ENCODE measurements at regions not wholly inside any gene's neighbourhood (a gene's known extent, or its start where the extent isn't known, plus 50 kb on each side); places are given as distances from the start of the nearest gene placed in this dataset.
"Not testable (repeated sequence)": the region's sequence is repeated elsewhere in the genome, so short reads cannot be mapped to it uniquely, and the experiment has no call there.

- DNase-seq, result no peak
Measured at GRCh38 chr1:8166406-8166805, 140.3 kb upstream of the ERRFI1 start.

DNA sequence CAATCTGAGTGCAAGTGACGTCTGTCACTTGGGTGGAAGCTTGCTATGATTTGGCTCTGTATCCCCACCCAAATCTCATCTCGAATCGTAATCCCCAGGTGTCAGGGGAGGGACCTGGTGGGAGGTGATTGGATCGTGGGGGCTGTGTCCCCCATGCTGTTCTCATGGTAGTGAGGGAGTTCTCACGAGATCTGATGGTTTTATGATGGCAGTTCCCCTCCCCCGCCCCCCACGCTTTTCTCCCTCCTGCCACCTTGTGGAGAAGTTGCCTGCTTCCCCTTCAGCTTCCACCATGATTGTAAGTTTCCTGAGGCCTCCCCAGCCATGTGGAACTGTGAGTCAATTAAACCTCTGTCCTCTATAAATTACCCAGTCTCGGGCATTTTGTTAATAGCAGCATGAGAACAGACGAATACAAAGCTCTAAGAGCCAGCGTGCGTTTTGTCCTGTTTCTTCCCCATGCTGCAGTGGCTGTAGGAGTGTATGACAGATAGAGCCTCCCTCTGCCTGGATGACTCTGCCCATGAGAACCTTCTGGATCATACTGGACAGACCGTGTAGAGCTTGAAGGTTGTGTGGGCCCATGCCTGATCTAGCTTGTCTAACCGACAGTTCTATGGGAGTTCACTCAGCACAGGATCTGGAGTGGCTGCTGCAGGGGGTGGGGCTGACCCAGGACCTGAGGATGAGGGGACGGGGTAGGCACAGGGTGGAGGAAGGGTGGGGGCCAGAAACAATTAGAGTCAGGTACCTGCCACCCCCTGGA, 139.7 kb upstream of the ERRFI1 start:
- no peak for DNase-seq

DNA sequence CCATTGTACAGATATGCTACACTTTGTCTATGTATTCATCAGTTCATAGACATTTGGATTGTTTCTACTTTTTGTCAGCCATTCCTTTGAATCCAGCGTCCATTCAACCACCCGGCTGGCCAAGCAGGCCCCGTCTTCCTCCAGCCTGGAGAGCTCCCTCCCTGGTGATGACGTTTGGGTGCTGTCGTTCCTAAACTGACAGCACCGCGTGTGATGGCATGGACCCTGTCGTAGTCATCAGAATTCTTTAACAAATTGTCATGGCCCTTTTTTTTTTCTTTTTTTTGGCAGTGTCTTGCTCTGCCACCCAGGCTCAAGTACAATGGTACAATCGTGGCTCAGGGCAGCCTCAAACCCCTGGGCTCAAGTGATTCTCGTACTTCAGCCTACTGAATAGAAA, 138.6 kb upstream of the ERRFI1 start:
- DNase-seq, result no peak

GRCh38 chr1:8163039-8163438, 136.9 kb upstream of the ERRFI1 start:
- no peak for DNase-seq

DNA sequence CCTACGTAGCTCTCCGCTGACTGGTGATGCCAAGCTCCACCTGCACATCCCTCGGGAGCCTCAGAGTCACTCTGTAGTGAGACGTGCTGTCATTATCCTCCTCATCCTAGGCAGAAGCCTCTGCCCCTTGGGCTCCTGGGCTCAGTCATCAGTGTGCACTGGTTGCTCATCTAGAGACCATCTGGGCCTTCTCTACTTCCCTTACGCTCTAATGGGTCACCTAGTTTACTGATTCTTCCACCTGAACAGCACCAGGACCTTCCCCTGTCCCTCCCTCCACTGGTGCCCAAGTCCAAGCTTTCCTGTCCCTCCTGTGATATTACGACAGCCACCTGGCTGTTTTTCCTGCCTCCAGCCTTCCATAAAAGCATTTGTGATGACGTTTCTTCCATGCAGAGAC, 136.1 kb upstream of the ERRFI1 start:
- no peak for DNase-seq

- no peak for DNase-seq
Measured at GRCh38 chr1:8161546-8162105, 135.5 kb upstream of the ERRFI1 start.

DNA sequence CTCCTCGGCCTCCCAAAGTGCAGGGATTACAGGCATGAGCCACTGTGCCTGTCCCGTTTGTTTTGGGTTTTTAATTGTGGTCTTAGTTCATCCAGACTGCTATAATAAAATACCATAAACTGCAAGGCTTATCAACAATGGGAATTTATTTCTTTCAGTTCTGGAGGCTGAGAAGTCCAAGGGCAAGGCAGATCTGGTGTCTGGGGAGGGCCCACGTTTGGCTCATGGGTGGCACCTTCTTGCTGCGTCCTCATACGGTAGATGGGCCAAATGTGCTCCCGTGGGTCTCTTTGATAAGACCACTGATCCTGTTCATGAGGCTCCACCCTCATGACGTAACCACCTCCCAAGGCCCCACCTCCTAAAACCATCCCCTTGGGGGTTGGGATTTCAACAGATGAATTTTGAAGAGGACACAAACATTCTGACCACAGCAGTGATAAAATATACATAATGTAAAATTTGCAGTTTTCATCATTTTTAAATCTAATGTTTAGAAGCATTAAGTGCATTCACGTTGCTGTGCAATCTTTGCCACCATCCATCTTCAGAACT, 133.4 kb upstream of the ERRFI1 start:
- DNase-seq, result no peak

DNA sequence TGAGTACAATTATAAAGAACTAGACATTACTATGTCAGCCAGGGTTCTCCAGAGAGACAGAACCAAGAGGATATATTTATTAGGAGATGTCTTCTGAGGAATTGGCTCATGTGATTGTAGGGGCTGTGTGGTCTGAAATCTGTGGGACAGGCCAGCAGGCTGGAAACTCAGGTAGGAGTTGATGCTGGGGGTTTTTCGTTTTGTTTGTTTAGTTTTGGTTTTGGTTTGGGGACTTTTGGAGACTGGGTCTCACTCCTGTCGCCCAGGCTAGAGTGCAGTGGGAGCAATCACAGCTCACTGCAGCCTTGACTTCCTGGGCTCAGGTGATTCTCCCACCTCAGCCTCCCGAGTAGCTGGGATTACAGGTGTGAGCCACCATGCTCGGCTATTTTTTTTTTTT, 132.9 kb upstream of the ERRFI1 start:
- DNase-seq, result no peak

DNA sequence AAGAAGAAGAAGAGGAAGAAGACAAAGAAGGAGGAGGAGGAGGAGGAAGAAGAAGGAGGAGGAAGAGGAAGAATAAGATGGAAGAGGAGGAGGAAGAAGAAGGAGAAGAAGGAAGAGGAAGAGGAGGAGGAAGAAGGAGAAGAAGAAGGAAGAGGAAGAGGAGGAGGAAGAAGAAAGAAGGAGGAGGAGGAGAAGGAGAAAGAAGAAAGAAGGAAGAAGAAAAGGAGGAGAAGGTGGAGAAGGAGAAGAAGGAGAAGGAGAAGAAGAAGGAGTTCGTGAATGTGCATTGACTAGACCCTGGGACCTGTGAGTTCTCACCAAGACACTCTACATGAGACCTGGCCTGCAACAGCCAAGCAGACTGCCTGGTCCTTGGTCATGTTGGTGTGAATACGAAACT, 131.7 kb upstream of the ERRFI1 start:
- no peak for DNase-seq

- peak; percentile 20 to 22 for DNase-seq
Measured at GRCh38 chr1:8155528-8156186, 129.5 kb upstream of the ERRFI1 start.

- DNase-seq, result no peak
Measured at GRCh38 chr1:8154621-8155052, 128.5 kb upstream of the ERRFI1 start.

DNA sequence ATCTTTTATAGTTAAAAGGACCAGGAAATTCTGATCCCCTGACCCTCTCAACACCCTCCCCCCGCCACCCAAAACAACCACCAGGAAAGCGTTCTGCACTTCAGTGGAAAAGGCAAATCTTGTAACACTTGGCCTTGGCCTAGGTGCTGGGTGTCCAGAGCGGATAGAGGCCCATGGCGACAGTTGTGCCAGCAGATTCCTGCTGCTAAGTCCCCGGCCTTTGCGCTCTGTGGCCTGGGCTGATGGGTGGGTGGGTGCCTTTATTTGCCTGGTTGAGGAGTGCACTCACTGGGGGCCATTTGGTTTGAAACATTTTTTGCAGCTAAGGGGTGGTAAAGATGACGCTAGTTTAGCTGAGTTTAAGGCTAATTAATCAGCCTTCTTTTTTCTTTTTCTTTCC, 127.9 kb upstream of the ERRFI1 start:
- no peak for DNase-seq

DNA sequence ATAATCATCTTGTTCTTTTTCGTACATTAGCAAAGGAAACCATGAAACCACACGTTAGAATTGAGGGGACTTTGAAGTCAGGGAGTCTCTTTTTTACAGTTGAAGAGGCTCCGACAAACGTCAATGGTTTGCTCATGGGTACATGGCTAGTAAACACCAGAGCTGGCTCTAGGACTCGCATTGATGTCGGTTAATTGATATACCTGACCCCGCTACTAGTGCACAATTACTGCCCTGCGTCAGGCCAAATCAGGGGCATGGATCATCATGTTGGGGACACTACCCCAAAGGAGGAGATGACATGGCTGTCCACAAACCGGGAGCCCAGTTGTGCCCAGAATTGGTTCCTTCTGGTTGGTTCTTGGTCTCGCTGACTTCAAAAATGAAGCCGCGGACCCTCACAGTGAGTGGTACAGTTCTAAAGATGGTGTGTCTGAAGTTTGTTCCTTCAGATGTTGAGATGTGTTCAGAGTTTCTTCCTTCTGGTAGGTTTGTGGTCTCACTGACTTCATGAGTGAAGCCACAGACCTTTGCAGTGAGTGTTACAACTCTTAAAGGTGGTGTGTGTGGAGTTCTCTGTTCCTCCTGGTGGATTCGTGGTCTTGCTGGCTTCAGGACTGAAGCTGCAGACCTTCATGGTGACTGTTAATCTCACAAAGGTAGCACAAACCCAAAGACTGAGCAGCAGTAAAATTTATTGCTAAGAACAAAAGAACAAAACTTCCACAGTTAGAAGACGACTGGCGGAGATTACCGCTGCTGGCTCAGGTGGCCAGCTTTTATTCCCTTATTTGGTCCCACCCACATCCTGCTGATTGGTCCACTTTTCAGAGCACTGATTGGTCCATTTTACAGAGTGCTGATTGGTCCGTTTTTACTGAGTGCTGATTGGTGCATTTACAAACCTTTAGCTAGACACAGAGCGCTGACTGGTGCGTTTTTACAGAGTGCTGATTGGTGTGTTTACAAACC, 126.9 kb upstream of the ERRFI1 start:
- DNase-seq, result no peak

GRCh38 chr1:8151647-8152046, 125.5 kb upstream of the ERRFI1 start:
- DNase-seq, result no peak

DNA sequence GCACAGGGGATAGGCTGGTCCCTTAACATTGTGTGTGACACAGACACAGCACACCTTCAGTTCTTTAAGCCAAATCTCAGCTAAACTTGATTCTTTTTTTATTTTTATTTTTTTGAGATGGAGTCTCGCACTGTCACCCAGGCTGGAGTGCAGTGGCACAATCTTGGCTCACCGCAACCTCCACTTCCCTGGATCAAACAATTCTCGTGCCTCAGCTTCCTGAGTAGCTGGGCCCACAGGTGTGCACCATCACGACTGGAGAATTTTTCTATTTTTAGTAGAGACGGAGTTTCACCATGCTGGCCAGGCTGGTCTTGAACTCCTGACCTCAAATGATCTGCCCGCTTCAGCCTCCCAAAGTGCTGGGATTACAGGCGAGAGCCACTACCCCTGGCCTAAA, 123.6 kb upstream of the ERRFI1 start:
- DNase-seq, result not testable (repeated sequence)

DNA sequence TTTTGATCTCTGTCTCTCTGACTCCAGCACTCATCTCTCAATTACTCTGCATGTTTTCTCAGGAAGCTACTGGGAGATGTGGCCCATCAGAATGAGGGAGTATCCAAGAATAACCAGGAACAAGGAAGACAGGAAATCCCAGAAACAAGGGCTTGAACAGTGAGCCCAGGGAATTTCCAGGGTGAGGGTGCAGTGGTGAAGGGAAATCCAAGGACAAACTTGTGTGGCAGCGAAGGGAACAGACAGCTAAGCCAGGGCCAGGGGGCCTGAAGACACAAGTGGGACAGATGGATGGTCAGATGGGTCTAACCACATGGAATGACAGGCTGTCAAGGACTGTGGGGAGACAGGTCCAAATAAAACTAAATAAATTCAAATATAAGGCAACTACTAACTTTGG, 121.8 kb upstream of the ERRFI1 start:
- no peak for DNase-seq

- no peak for DNase-seq
Measured at GRCh38 chr1:8146257-8146855, 120.2 kb upstream of the ERRFI1 start.

DNA sequence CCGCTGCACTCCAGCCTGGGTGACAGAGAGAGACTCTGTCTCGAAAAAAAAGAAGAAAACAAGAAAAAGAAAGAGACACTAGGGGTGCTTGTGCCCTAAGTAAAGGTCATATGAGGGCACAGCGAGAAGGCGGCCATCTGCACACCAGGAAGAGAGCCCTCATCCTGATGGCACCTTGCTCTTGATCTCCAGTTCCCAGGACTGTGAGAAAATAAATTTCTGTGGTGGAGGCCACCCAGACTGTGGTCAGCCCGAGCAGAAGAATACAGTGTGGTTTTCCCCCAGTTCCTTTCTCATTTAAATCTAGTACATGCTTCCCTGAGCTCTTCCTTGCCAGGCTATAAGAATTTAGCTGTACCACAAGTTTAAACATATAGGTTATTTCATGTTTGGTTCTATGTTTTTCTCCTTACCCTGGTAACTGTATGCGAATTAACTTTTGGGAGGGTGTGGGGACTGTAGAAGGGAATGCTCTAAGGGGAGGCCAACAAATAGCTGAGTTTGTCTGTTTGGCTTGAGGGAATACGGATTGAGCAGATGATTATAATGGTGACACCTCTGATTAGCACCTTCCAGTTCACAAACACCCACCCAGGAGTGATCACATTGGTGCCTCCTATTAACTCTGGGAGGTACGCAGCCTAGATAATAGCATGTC, 119.6 kb upstream of the ERRFI1 start:
- no peak for DNase-seq

DNA sequence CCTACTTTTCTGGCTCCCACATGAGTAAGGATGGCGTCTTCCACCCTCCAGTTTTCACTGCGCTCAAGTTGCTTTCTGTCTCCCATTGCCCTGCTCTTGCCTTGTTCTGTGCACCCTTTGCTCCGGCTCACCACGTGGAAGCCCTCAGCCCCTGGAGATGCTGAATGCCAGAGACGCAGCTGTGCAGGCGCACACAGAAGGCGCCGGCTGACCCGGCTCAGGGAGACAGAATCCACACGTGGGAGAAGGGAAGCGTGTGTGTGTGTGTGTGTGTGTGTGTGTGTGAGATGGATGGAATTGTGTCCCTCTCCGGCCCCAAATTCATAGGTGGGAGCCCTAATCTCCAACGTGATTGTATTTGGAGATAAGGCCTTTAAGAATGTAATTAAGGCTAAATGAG, 118.2 kb upstream of the ERRFI1 start:
- no peak for DNase-seq

- DNase-seq, result no peak
Measured at GRCh38 chr1:8142955-8143629, 117.0 kb upstream of the ERRFI1 start.

- no peak for DNase-seq
Measured at GRCh38 chr1:8139941-8140340, 113.8 kb upstream of the ERRFI1 start.

Measured in inflammatory macrophage treated with lipopolysaccharide for 1 hour (primary cell).